Ishikawa (cell line): ENCODE measurements at regions not wholly inside any gene's neighbourhood (a gene's known extent, or its start where the extent isn't known, plus 50 kb on each side); places are given as distances from the start of the nearest gene placed in this dataset.

Experiments used
- CEBPB ChIP-seq: IDR thresholded peaks from 2 replicates; pipeline ENCODE4 v1.6.1; 2012
- CREB1 ChIP-seq: IDR thresholded peaks from 2 replicates; pipeline ENCODE4 v1.6.1; 2012; ENCODE audit warnings: low read depth
- EGR1 ChIP-seq: IDR thresholded peaks from 2 replicates; pipeline ENCODE4 v1.6.1; 2012
- EP300 ChIP-seq: IDR thresholded peaks from 2 replicates; pipeline ENCODE4 v1.6.1; 2012; ENCODE audit warnings: borderline replicate concordance
- FOXM1 ChIP-seq: IDR thresholded peaks from 2 replicates; pipeline ENCODE4 v1.6.1; 2012; ENCODE audit warnings: low read depth, borderline replicate concordance
- NFIC ChIP-seq: IDR thresholded peaks from 2 replicates; pipeline ENCODE4 v1.6.1; 2012
- RAD21 ChIP-seq: IDR thresholded peaks from 2 replicates; pipeline ENCODE4 v1.6.1; 2012; ENCODE audit warnings: low read depth
- REST ChIP-seq: IDR thresholded peaks from 2 replicates; pipeline ENCODE4 v1.6.1; 2012; ENCODE audit warnings: low read depth, mild to moderate bottlenecking
- TAF1 ChIP-seq: IDR thresholded peaks from 2 replicates; pipeline ENCODE4 v1.6.1; 2012; ENCODE audit warnings: low read depth, mild to moderate bottlenecking
- TCF12 ChIP-seq: IDR thresholded peaks from 2 replicates; pipeline ENCODE4 v1.6.1; 2012; ENCODE audit warnings: low read depth
- TEAD4 ChIP-seq: IDR thresholded peaks from 2 replicates; pipeline ENCODE4 v1.6.1; 2012
- YY1 ChIP-seq: IDR thresholded peaks from 2 replicates; pipeline ENCODE4 v1.6.1; 2012; ENCODE audit warnings: low read depth
- ZBTB7A ChIP-seq: IDR thresholded peaks from 2 replicates; pipeline ENCODE4 v1.6.1; 2012; ENCODE audit warnings: low read depth
- TF ChIP-seq, protein P1 (sequence below): IDR thresholded peaks from 2 replicates; pipeline ENCODE4 v1.6.1; 2012
- TF ChIP-seq, protein P2 (sequence below): IDR thresholded peaks from 2 replicates; pipeline ENCODE4 v1.6.1; 2012

- TF ChIP-seq FOXM1 = no peak
These were observed 373.0 kb downstream of the ZEB2 start for GRCh38 chr2:144146876-144147275.

DNA sequence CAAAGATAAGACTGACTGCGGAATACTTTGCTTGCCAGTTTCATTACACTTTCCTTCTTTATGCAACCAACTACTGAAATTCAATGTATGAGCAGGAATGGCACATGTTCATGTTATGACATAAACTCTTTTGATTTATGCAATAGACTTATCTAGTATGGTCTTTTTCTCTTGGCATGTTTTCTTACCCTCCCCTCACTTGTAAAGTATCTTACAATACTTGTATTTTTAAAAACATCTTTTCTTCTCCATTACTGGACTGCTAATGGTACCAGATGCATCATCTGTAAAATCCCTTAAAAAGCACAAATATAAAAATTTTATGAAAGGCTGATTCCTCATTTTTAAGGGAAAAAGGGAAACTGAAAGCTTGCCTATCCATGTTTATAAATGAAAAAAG, 373.8 kb downstream of the ZEB2 start:
- TF ChIP-seq TAF1 (no peak), FOXM1 (no peak), YY1 (no peak), CREB1 (no peak), EP300 (no peak)

DNA sequence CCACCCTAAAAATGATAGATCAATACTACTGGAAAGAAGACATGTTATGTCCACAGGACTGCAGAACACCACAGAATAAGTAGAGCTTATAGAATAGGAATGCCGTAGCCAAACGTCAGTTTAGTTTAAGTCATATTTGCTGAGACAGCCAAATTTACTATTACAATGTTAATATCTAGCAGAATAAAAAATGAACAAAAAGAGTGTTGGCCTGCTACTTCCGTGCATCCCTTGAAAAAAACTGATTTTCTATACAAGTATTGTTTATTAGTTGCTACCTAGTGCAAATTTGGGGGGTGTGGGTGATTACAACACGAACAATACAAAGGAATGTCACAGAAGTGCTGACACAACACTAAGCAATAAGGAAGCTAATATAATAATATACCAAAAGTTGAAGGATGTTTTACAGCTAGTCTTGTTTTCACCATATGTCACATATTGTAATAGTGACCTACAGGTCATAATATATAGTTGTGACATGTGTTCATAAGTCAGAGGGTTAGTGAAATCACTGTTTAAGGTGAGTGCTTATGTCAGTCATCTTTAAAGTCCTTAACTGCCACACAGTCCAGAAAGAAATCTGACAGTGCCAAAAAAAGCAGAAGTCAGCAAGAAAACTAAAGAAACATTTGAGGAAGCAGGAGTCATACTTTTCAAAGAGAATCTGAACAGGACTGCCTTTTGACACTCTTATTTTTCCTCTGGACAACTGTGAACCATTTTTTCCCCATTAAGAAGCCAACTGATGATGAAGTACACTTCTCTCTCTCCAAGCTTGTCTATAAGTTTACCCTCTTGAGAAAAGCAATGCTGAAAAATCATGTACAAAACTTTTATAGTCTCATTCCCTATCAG, 376.4 kb downstream of the ZEB2 start:
- TF ChIP-seq CREB1 (no peak), FOXM1 (no peak), EP300 (no peak), ZBTB7A (no peak), REST (no peak), EGR1 (no peak), TEAD4 (no peak), CEBPB (no peak), YY1 (no peak), TCF12 (no peak), RAD21 (no peak)
- TF ChIP-seq, protein P1, sequence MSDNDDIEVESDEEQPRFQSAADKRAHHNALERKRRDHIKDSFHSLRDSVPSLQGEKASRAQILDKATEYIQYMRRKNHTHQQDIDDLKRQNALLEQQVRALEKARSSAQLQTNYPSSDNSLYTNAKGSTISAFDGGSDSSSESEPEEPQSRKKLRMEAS = no peak
- TF ChIP-seq, protein P2, sequence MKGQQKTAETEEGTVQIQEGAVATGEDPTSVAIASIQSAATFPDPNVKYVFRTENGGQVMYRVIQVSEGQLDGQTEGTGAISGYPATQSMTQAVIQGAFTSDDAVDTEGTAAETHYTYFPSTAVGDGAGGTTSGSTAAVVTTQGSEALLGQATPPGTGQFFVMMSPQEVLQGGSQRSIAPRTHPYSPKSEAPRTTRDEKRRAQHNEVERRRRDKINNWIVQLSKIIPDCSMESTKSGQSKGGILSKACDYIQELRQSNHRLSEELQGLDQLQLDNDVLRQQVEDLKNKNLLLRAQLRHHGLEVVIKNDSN = no peak

DNA sequence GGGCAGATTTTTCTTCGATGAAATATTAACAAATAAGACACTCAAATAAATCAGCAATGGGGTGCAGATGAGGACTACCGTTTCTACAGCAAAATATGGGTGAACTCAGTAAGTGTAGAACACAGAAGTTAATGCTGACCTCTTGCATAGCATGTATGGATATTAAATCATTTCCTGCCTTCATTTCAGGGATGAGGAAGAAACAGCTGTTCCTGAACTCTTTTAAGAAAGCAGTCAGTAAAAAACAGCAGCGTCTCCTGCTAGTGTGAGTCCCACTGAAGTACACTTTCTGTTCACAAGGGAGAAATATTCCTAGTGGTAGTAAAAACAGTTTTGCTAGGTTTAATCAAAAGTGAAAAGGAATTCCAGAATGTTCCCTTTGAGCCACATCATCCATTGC, 379.0 kb downstream of the ZEB2 start:
- TF ChIP-seq, protein P1 = no peak
- TF ChIP-seq YY1 (no peak), EGR1 (no peak), TAF1 (no peak), REST (no peak), RAD21 (no peak), TCF12 (no peak), CEBPB (no peak), EP300 (no peak), CREB1 (no peak), FOXM1 (no peak), NFIC (no peak), ZBTB7A (no peak), TEAD4 (no peak)
- TF ChIP-seq, protein P2 = no peak

DNA sequence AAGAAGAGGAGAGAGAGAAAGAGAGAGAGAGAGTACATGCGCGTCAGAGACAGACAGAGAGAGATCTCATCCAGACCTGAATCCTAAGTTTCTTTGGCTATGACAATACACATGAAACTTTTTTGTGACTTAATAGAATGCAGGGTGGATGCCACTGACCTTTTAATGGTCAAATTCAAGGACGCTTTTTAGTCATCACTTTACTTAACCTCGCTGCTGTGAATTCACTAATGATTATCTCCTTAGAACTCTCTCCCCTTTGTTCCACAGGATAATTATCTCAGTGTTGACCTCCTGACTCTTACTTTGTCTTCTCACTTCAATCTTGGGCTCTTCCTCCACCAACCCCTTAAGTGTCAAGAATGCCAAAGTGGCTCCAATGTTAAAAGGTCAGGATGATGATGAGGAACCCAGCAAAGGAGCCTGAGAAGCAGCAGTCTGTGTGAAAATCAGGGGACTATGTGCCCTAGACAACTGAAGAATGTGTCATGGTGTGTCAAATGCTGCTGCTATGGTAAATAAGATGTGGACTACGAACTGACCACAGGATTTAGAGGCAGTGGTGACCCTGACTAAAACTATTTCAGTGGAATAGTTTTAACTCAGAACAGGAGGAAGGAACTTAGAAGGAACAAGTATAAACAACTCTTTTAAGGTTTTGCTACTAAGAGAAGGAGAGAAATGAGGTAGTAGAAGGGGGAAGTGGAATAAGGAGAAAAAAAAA, 382.1 kb downstream of the ZEB2 start:
- no peak for TF ChIP-seq YY1

DNA sequence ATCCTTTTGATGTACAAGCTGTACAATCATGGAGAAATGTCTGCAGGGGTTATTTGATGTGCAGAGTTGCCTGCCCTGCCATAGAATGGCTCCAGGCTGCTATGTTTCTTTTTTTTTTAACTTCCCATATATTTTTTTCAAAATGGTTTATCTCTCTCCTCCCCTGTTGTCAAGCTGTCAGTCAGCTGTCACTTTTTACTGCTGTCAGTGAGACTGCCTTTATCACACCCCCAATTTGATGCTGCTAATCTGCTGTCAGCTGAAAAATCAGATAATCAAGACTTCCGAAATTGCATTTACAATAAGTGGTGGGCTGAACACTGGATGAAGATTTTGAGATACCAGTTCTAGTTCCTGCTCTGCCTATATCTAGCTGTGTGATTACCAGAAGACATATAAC, 382.6 kb downstream of the ZEB2 start:
- TF ChIP-seq FOXM1 (no peak), CREB1 (no peak), TAF1 (no peak), YY1 (no peak), TEAD4 (no peak), TCF12 (no peak), EGR1 (no peak)
